HEK293 (cell line): ENCODE measurements at regions not wholly inside any gene's neighbourhood (a gene's known extent, or its start where the extent isn't known, plus 50 kb on each side); places are given as distances from the start of the nearest gene placed in this dataset.

ENCODE experiments used
- CTCF ChIA-PET: fragments of 350-600 bp; formaldehyde crosslinking; extraction: SDS; loops from one replicate; lab custom pipeline; 2021; ENCODE audit warnings: antibody characterized with exemption; lab: Yijun Ruan, JAX
- POLR2A ChIA-PET: fragments of 300-600 bp; formaldehyde crosslinking; extraction: SDS; loops from one replicate; lab custom pipeline; 2020; ENCODE audit warnings: antibody characterized with exemption, inconsistent platforms; lab: Yijun Ruan, JAX
- H3K27ac ChIP-seq: fragments of 200-500 bp; sonication (Bioruptor generic); 2 replicates; pipeline ENCODE4 v1.5.1; 2014; ENCODE audit warnings: low read depth, low read length, control low read depth, inconsistent platforms; ENCODE audit errors: extremely low read depth
- H3K36me3 ChIP-seq, 2 experiments: fragments of 200-500 bp in 1 of 2; sonication (Bioruptor generic) in 1 of 2; 1 replicate in 1 of 2; 2 replicates in 1 of 2; pipeline ENCODE4 v1.5.1; 2014 to 2017; ENCODE audit warnings: inconsistent platforms in 2 of 2, low read length in 2 of 2; ENCODE audit not compliant: control insufficient read depth in 2 of 2, insufficient read depth in 1 of 2
- H3K4me1 ChIP-seq: fragments of 200-500 bp; sonication (Bioruptor generic); 2 replicates; pipeline ENCODE4 v1.5.1; 2014; ENCODE audit warnings: mild to moderate bottlenecking, low read length, inconsistent platforms; ENCODE audit not compliant: control insufficient read depth, insufficient read depth
- H3K4me3 ChIP-seq: 2 replicates; pipeline ENCODE4 v1.5.1; 2011; ENCODE audit warnings: low read depth, mild to moderate bottlenecking, control low read depth, low read length, moderate library complexity
- H3K9me3 ChIP-seq: fragments of 200-500 bp; sonication (Bioruptor generic); 2 replicates; pipeline ENCODE4 v1.5.1; 2014; ENCODE audit warnings: low read depth, low read length, inconsistent platforms; ENCODE audit not compliant: control insufficient read depth, insufficient read depth
- GLIS1 ChIP-seq: fragments of 450-650 bp; formaldehyde crosslinking; IDR thresholded peaks from 2 replicates; pipeline ENCODE4 v1.5.1; 2016; ENCODE audit warnings: missing biosample characterization, missing genetic modification characterization
- PATZ1 ChIP-seq: fragments of 450-650 bp; formaldehyde crosslinking; IDR thresholded peaks from 2 replicates; pipeline ENCODE4 v1.5.1; 2016; ENCODE audit warnings: missing biosample characterization, missing genetic modification characterization
- PRDM6 ChIP-seq: fragments of 450-650 bp; formaldehyde crosslinking; IDR thresholded peaks from 2 replicates; pipeline ENCODE4 v1.5.1; 2017; ENCODE audit warnings: missing biosample characterization, missing genetic modification characterization
- REPIN1 ChIP-seq: fragments of 450-650 bp; formaldehyde crosslinking; IDR thresholded peaks from 2 replicates; pipeline ENCODE4 v1.5.1; 2017; ENCODE audit warnings: missing biosample characterization, missing genetic modification characterization, low read depth
- TRIM28 ChIP-seq: IDR thresholded peaks from 2 replicates; pipeline ENCODE4 v1.6.1; 2011; ENCODE audit warnings: low read length, control low read depth, borderline replicate concordance
- ZBTB20 ChIP-seq: fragments of 450-650 bp; formaldehyde crosslinking; IDR thresholded peaks from 2 replicates; pipeline ENCODE4 v1.5.1; 2016; ENCODE audit warnings: missing biosample characterization, missing genetic modification characterization
- ZBTB26 ChIP-seq: fragments of 450-650 bp; formaldehyde crosslinking; optimal IDR thresholded peaks from 2 replicates; pipeline ENCODE3; 2016; ENCODE audit warnings: missing biosample characterization, mild to moderate bottlenecking, missing genetic modification characterization
- ZBTB6 ChIP-seq: fragments of 450-650 bp; formaldehyde crosslinking; IDR thresholded peaks from 2 replicates; pipeline ENCODE4 v1.5.1; 2017; ENCODE audit warnings: missing biosample characterization, missing genetic modification characterization
- ZNF133 ChIP-seq: fragments of 450-650 bp; formaldehyde crosslinking; IDR thresholded peaks from 2 replicates; pipeline ENCODE4 v1.5.1; 2016; ENCODE audit warnings: missing biosample characterization, missing genetic modification characterization
- ZNF174 ChIP-seq: fragments of 450-650 bp; formaldehyde crosslinking; IDR thresholded peaks from 2 replicates; pipeline ENCODE4 v1.5.0; 2017; ENCODE audit warnings: missing biosample characterization, mild to moderate bottlenecking, missing genetic modification characterization
- ZNF202 ChIP-seq: fragments of 450-650 bp; formaldehyde crosslinking; IDR thresholded peaks from 2 replicates; pipeline ENCODE4 v1.5.1; 2016; ENCODE audit warnings: missing biosample characterization, missing genetic modification characterization, borderline replicate concordance
- ZNF221 ChIP-seq: fragments of 450-650 bp; formaldehyde crosslinking; IDR thresholded peaks from 2 replicates; pipeline ENCODE4 v1.5.1; 2017; ENCODE audit warnings: missing biosample characterization, missing genetic modification characterization, borderline replicate concordance
- ZNF350 ChIP-seq: fragments of 450-650 bp; formaldehyde crosslinking; IDR thresholded peaks from 2 replicates; pipeline ENCODE4 v1.5.0; 2017; ENCODE audit warnings: missing biosample characterization, mild to moderate bottlenecking, missing genetic modification characterization
- ZNF473 ChIP-seq: fragments of 450-650 bp; formaldehyde crosslinking; IDR thresholded peaks from 2 replicates; pipeline ENCODE4 v1.5.1; 2017; ENCODE audit warnings: missing biosample characterization, missing genetic modification characterization
- ZNF48 ChIP-seq: fragments of 450-650 bp; formaldehyde crosslinking; IDR thresholded peaks from 2 replicates; pipeline ENCODE4 v1.5.1; 2016; ENCODE audit warnings: missing biosample characterization, missing genetic modification characterization
- ZNF558 ChIP-seq: fragments of 450-650 bp; formaldehyde crosslinking; IDR thresholded peaks from 2 replicates; pipeline ENCODE4 v1.5.1; 2016; ENCODE audit warnings: missing biosample characterization, missing genetic modification characterization
- ZNF626 ChIP-seq: fragments of 450-650 bp; sonication (Bioruptor Pico); formaldehyde crosslinking; IDR thresholded peaks from 2 replicates; pipeline ENCODE4 v1.5.1; 2018; ENCODE audit warnings: missing biosample characterization, missing genetic modification characterization, inconsistent platforms
- ZNF747 ChIP-seq: fragments of 450-650 bp; formaldehyde crosslinking; IDR thresholded peaks from 2 replicates; pipeline ENCODE4 v1.5.1; 2016; ENCODE audit warnings: missing biosample characterization, missing genetic modification characterization

DNA sequence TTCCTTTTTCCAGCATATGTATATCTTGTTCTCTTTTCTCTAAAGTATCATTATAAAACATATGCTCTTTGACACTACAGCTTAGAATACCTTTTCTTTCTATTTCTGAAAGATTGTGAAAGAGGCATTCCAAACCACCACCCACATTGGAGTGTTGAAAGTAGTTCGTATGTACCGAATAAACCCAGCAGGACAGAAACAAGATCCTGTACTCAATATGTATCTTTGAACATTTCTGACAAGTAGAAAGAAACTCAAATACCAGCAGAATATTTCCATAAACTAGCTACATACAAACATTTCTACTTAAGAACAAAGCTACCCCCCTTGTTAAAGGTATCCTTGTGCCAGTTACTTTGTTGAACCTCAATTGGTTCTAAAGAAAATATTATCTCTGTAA lies 415.3 kb upstream of the ALCAM start:
- no peak overlapping the region for H3K27ac ChIP-seq
- CTCF ChIA-PET = interaction anchor here (0.6 kb wide), 1 partner anchor 132 kb away, joined by 3 read pairs; no protein-coding TSS in a partner anchor

GRCh38 chr3:104952146-104952972 lies 414.4 kb upstream of the ALCAM start:
- no peaks in the 10 kb centered on the region for H3K4me1 ChIP-seq
- POLR2A ChIA-PET = no interaction called here
- CTCF ChIA-PET = no interaction called here
- H3K36me3 ChIP-seq = no peaks in the 10 kb centered on the region
- TF ChIP-seq REPIN1 (tag by site-specific recombination) (no peak), ZNF350 (tag by site-specific recombination) (no peak)
- no peak overlapping the region for H3K27ac ChIP-seq
- no peak overlapping the region for H3K4me3 ChIP-seq
- H3K9me3 ChIP-seq = no peaks in the 10 kb centered on the region

More for the DNA sequence above, 415.3 kb upstream of the ALCAM start:
- H3K9me3 ChIP-seq = no peaks in the 10 kb centered on the region
- H3K4me1 ChIP-seq = no peaks in the 10 kb centered on the region
- no peak for TF ChIP-seq ZBTB20
- TF ChIP-seq ZNF747 = no peak
- TF ChIP-seq ZNF626 = no peak
- no peak for TF ChIP-seq PATZ1
- TF ChIP-seq ZNF202 (tag by site-specific recombination) = no peak
- no peak for TF ChIP-seq ZNF133 (tag by site-specific recombination)
- TF ChIP-seq ZNF221 = no peak
- TF ChIP-seq ZBTB26 (tag by site-specific recombination) = no peak
- TF ChIP-seq ZNF174 (tag by site-specific recombination) = no peak
- no peak for TF ChIP-seq TRIM28
- TF ChIP-seq ZNF473 (tag by site-specific recombination) = no peak
- no peak for TF ChIP-seq GLIS1
- TF ChIP-seq ZNF48 (tag by site-specific recombination) = no peak
- TF ChIP-seq ZBTB6 (tag by site-specific recombination) = no peak
- no peak for TF ChIP-seq PRDM6 (tag by site-specific recombination)
- no peak for TF ChIP-seq ZNF558
- no peaks in the 10 kb centered on the region for H3K36me3 ChIP-seq
- no peak overlapping the region for H3K4me3 ChIP-seq
- POLR2A ChIA-PET = no interaction called here
